EL (cell line): ENCODE measurements at regions not wholly inside any gene's neighbourhood (a gene's known extent, or its start where the extent isn't known, plus 50 kb on each side); places are given as distances from the start of the nearest gene placed in this dataset.

Source experiments
- DNase-seq: peaks from one replicate; pipeline ENCODE4 v3.0.0-alpha.2; 2016

GRCh38 chr13:21823416-21823815, 152.5 kb downstream of the FGF9 start:
- no peak for DNase-seq

GRCh38 chr13:21823949-21824348, 153.1 kb downstream of the FGF9 start:
- DNase-seq = no peak

GRCh38 chr13:21825186-21825585, 154.3 kb downstream of the FGF9 start:
- no peak for DNase-seq

DNA sequence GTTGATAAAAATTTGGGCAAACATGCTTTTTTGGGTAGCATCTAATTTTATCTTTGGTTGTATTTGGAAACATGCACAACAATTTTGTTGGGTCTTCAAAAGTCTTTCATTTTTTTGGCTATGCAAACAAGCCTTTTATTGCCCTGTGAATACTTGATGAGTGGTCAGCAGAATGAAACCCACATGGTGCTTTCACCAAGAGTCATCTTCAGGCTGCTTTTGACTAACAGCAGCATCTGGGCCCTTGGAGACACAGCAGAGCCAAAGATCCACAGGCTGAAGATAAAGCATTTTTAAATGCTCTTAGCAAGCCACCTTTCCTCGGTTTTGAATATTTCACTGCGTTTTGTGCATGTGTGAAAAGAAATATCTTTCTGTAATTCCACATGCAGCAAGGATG, 154.9 kb downstream of the FGF9 start:
- no peak for DNase-seq

- no peak for DNase-seq
Measured at GRCh38 chr13:21826214-21827015, 155.5 kb downstream of the FGF9 start.

DNA sequence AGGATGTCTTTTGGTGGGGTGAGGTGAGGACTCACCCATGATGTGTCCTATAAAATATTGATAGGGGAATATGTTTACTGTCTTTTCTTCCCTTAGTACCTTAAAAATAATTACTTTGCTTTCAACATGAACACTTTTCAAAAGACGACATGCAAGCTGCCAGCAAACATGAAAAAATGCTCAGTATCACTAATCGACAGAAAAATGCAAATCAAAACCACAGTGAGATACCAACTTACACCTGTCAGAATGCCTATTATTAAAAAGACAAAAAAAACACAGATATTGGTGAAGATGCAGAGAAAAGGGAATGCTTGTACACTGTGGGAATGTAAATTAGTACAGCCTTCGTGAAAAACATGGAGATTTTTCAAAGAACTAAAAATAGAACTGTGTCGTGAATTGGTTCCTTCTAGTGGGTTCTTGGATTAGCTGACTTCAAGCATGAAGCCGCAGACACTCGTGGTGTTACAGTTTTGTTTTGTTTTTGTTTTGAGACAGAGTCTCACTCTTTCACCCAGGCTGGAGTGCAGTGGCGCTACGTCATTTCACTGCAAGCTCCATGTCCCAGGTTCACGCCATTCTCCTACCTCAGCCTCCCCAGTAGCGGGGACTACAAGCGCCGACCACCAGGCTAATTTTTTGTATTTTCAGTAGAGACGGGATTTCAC, 160.9 kb downstream of the FGF9 start:
- DNase-seq = no peak

DNA sequence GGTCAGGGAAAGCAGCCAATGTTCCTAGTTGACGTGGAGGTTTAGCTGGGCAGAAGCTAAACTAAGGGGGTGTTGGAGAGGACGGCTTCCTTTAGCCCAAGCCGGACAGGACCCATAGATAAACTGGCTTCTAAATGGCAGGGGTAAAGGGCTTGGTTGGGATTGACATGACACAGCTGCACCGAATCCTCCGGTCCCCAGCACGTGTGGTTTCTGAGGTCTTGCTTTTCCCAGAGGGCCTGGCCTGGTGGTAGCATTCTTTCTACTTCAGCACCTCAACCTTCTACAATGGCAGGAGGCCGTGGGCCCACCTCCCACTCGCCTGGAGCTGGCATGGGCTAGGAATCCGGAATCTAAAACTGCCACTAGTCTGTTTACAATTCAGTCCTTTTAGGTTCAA, 163.0 kb downstream of the FGF9 start:
- no peak for DNase-seq

- DNase-seq = no peak
Measured at GRCh38 chr13:21834521-21834920, 163.6 kb downstream of the FGF9 start.

DNA sequence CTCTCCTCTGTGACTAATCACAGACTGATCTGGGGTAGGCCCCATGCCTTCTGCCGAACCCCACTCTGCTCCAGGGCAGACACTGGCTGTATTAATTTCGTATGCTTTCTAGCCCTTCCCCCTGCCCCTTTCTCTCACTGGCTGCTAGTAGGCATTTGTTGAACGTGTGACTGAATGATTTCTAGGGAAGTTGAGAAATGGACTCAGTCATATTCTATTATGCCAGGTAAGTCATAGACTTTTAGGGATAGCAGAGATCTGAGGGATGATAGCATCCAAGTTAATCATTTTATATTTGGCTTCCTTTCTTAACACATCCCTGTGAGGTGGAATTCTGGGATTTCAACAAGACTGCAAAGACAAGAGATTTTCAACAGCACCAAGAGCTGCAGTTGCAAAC, 166.4 kb downstream of the FGF9 start:
- DNase-seq = no peak

DNA sequence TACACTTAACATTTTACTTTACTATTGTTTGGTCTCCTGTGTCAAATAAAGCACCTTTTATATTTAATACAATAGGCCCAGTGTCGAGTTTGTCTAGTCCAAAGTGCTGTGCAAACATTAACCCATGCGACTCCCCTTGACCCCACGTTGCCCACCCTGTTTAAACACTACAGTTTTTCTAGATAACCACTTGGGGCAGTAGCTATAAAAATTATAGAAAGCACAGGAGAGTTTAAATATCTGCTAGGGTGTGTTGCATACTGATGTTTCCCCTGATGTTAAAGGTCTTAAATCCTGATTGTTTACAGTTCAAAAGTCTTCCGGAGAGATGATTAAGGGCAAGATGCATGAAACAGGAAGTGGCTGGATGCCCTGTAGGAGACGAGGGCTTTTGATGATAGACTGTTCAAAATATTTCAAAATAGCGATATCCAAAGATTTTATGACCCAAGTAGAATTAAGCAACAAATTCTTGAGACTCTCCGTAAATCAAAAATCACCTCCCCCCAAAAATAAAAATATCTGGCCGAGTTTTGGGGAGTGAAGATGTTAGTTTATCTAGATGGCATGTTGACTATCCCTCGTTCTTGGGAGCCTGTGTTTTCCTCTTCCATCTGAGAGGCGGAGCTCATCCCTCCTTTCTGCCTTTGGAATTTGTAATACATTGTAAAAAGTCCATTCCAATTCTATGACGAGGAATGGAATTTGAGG, 167.1 kb downstream of the FGF9 start:
- DNase-seq = peak; percentile 8

DNA sequence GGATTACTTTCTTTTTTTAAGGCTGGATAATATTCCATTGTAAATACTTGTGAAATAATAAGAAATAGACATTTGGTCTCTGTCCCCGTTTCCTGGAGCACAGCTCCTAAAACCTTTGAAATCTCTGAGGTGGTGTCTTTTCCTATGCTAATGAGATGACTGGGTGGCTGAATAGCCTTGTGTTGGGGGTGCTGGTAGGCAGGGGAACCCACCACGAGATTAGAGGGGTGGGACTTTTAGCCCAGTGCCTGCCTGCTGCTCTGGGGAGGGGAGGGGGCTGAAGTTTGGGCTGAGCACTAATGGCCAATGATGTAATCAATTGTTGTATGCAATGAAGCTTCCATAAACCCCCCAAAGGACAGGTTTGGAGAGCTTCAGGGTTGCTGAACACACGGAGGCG, 175.7 kb downstream of the FGF9 start:
- DNase-seq = no peak

DNA sequence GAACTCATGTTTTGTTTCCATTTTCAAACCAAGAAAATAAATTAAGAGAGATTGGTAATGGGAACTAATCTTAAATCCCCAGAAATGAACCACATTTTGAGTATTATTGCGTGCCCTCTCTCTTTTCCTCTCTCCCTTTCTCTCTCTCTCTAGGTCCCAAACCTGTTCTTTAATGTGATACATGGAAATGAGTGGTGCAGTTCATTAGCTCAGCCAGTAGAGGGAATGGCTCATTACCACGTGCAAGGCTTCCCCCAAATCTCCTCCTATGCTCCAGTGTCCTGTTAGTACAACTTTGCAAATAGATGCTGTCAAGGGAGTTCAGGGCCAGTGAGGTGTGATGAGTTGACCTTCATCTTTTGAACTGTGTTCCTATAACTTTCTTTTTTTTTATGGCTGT, 178.4 kb downstream of the FGF9 start:
- no peak for DNase-seq

- DNase-seq = no peak
Measured at GRCh38 chr13:21850013-21851006, 179.4 kb downstream of the FGF9 start.

GRCh38 chr13:21852043-21852442, 181.2 kb downstream of the FGF9 start:
- DNase-seq = no peak

DNA sequence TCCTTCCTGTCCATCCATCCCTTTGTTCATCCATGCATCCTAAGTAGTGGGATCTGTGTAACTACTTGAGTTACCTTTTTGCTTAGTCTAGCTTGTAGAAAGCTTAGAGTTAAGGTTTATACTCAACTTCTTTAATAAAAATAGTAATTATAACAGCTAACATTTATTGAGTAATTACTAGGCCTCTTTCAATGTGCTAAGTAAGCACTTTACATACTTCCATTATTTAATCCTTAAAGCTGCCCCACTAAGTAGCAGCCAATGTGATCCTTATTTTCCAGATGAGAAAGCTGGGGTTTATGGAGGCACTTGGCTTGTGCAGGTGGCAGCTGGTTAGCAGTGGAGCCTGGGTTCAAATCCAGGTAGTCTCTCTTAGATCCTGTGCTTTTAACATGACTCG, 182.9 kb downstream of the FGF9 start:
- DNase-seq = no peak

GRCh38 chr13:21868823-21869222, 197.9 kb downstream of the FGF9 start:
- no peak for DNase-seq

DNA sequence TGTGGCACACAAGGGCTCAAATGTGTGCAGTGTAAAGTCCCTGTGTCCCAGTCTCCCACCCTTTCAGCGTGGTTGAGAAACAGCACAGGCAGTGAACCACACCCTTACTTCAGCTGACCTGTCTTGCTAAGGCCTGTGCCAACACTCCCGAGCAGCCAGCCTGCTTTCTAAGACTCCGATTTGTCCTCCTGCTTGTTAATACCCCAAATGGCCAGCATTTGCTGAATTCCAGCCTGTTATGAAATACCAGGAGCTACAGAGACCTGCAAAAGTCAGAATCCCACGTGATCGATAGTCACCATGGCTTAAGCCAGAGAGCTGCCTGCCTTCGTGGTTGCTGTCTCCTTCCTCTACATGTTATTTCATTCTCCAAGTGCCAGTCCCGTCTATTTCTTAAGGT, 200.5 kb downstream of the FGF9 start:
- DNase-seq = no peak

DNA sequence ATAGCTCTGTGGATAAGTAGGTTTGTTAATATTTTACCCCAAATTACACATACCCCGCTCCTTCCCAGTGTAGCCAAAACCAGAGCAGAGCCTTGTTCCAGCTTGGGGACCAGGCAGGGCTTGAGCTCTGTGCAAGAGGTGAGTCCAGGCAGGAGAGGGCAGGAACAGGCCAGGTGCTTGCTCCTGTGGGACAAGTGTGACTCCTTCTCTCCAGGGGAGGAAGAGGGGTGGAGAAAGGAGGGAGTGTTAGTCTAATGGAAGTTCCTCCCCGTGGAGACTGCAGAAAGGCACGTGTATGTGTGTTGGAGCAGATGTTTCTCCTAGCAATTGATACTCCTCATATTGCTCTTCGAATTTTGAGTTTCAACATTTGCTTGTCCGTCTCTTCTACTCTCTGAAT, 201.0 kb downstream of the FGF9 start:
- DNase-seq = no peak

DNA sequence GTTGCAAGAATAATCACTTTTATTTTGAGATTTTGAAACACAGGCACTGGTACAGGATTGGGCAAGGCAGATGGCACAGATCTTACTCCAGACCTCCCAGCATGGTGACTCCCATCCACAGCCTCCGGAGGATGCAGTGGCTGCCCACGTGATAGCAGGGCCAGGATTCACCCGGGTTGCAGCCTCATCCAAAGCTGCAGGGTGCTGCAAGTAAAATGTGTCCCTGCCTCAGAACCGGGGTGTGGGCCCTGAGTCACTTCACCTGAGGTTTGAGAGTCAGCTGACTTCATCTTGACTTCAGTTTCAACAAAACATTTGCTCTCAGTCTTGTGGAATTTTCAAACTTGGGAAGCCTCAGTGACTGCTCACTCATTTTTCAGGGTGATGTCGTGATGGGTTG, 201.9 kb downstream of the FGF9 start:
- DNase-seq = no peak

DNA sequence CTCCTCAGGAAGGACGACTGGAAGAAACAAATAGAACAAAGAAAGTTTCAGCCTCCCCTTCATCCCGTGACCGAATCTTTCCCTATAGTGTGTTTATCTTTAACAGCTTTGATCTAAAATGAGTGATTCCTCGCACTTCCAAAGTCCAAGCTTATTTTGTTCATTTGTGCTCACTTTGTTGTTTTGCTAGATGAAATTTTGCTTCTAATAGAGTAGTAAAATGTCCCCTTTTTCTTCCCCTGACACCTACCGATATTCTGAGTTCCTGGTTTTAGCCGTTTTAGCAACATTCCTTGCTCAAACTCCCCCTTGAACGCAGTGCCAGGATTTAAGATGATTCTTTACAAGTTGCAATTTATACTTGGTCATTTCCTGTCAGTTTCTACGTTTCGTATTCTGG, 204.2 kb downstream of the FGF9 start:
- DNase-seq = no peak

DNA sequence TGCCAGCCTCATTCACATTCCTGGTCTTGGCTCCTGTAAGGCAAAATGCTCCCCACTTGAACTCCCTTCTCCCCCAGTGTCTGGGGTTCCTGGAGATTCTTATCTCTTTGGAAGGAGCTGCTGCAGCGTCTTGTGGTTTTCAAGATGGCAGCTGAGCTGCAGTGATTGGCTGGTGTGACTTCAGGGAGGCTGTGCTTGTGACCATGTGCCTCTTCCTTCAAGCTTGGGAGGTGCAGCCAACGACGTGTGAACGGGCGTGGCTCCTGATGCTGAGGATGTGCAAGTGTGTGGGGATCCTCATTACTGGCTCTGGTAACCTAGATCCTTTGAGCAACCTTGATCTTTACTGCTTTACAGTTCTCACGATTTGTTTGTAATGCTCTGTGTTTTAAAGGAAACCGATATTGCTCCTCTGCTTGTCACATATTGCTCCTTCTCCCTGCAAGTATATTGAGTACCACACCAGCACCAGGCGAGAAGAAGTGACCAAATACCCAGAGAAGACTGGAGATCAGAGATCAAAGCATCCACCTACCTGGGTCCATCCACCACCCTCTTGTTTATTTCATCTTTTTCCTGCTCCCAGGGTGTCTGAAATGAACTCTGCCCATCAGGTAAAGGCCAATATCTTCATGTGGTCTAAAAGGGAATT, 208.5 kb downstream of the FGF9 start:
- no peak for DNase-seq

DNA sequence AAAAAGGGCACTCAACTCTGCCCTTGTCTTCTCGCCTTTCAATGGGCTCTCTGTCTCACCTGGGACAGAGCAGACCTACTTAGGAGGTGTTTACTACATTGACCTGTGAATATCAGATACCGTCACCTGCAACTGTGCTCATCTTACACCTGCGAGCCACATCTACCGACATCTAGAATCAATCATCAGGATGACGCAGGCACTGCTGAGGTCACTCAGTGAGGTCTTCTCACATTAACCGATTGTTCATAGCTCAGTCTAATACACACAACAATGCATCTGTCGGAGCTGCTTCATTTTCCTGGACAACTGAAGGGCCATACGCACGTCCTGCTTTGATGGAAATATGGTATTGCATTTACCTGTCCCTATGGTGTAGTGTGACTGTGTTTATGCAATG, 211.9 kb downstream of the FGF9 start:
- no peak for DNase-seq
